HG03095 (cell line): ENCODE measurements at regions not wholly inside any gene's neighbourhood (a gene's known extent, or its start where the extent isn't known, plus 50 kb on each side); places are given as distances from the start of the nearest gene placed in this dataset.
"Not testable (repeated sequence)": the region's sequence is repeated elsewhere in the genome, so short reads cannot be mapped to it uniquely, and the experiment has no call there.

ENCODE experiments used
- ATAC-seq: cut with Tn5 transposase; IDR thresholded peaks from one replicate; pipeline ENCODE4 v1.9.1; 2021; ENCODE audit warnings: moderate library complexity; ENCODE audit not compliant: unreplicated experiment

DNA sequence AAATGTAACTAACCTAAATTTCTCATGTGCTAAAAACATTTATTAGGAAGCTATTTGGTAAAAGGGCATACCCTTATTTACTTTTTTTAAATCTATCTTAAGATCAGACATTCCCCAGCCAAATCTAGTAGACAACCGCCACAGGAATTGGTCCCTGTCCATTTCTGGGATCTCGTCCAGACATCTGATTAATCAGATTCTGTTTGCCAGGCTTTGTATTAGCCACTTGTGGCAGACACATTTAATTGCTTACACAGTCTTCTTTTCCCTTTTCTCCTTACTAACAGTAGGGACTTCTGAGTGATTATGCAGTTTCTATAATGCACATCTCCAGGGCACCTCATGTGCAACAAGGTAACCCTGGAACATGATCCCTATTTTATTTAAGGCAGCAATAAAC, 449.0 kb upstream of the RGS18 start:
- no peak for ATAC-seq

- ATAC-seq, result no peak
These were observed 446.3 kb upstream of the RGS18 start for GRCh38 chr1:191711961-191712360.

DNA sequence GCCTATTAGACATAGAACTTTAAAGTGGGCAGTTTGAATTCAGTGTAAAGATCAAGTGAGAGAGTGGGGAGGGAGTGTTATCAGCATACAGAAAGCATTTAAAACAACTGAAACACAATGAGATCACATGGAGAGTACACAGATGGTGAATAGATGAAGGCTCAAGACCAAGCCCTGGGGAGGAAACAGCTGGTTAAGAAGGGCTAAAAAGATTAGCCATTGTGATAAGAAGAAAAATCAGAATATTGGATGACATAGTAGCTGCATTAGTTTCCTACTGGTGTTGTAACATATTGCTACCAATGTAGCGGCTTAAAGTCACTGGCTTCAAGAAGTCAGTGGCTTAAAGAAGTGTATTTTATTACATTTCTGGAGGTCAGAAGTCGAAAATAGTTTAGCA, 443.4 kb upstream of the RGS18 start:
- no peak for ATAC-seq

DNA sequence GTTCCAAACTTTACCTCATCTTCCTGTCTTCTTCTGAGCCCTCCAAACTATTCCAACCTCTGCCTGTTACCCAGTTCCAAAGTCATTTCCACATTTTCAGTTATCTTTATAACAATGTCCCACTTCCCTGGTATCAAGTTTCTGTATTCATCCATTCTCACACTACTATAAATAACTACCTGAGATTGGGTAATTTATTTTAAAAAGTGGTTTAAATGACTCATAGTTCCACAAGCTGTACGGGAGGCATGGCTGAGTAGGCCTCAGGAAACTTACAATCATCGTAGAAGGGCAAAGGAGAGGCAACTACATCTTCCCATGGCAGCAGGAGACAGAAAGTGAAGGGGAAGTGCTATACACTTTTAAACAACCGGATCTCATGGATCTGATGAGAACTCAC, 428.5 kb upstream of the RGS18 start:
- ATAC-seq, result no peak

DNA sequence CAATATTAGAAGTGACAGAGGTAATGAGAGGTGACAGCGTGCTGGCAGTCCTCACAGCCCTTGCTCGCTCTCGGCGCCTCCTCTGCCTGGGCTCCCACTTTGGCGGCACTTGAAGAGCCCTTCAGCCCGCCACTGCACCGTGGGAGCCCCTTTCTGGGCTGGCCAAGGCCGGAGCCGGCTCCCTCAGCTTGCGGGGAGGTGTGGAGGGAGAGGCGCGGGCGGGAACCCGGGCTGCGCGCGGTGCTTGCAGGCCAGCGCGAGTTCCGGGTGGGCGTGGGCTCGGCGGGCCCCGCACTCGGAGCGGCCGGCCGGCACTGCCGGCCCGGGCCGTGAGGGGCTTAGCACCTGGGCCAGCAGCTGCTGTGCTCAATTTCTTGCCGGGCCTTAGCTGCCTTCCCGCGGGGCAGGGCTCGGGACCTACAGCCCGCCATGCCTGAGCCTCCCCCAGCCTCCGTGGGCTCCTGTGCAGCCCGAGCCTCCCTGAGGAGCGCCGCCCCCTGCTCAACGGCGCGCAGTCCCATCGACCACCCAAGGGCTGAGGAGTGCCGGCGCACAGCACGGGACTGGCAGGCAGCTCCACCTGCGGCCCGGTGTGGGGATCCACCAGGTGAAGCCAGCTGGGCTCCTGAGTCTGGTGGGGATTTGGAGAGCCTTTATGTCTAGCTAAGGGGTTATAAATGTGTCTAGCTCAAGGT, 426.5 kb upstream of the RGS18 start:
- ATAC-seq, result not testable (repeated sequence)

DNA sequence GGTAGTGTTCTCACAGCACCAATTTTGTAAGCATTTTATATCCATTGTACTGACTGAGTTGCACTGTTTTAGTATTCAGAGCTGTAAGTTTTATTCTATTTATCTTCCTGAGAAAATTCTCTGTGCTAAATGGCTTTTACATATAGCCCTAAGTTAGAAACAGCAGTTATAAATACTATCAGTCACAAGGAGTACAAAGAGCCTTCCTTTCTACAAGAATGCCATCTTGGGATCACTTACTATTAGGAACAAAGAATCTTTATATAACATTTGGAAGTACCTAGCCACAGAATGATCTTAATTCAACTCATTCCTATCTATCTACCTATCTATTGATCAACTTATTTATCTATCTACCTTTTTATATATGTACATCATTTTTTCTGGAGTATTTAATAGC, 423.9 kb upstream of the RGS18 start:
- ATAC-seq, result no peak

DNA sequence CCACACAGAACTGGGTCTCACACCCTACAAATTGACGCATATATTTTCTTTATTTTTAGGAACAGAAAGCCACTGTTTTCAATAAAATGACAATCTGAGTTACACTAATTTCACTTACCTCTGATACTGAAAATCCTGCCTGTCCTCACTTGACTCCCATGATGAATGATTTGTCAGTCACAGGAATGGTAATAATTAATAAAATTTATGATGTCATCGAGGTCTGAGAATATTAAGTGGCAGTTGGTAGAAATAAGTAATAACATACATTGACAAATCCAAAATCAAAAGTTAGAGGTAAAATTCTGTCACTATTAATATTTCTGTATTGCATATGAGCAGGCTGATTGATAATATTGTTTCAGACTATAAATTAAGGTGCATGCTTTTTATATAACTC, 418.7 kb upstream of the RGS18 start:
- no peak for ATAC-seq

- no peak for ATAC-seq
These were observed 405.9 kb upstream of the RGS18 start for GRCh38 chr1:191752342-191752741.

- no peak for ATAC-seq
These were observed 398.2 kb upstream of the RGS18 start for GRCh38 chr1:191760016-191760415.

GRCh38 chr1:191788551-191788950, 369.7 kb upstream of the RGS18 start:
- no peak for ATAC-seq

- ATAC-seq, result no peak
These were observed 360.1 kb upstream of the RGS18 start for GRCh38 chr1:191798178-191798577.

GRCh38 chr1:191804311-191804710, 354.0 kb upstream of the RGS18 start:
- no peak for ATAC-seq

GRCh38 chr1:191813593-191813992, 344.7 kb upstream of the RGS18 start:
- ATAC-seq, result not testable (repeated sequence)

DNA sequence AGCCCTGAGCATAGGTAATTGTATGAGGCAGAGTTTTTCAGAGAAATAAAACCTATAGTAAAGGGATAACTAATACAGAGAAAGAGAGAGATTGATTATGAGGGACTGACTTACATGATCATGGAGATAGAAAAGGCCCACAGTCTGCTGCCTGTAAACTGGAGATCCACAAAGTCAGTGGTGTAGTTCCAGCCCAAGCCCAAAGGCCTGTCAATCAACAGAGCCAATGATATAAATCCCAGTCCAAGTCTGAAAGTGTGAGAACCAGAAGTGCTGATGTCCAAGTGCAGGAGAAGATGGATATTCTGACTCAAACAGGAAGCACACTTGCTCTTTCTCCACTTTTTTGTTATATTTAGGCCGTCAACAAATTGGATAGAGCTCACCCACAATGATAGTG, 340.1 kb upstream of the RGS18 start:
- ATAC-seq, result no peak

- ATAC-seq, result no peak
These were observed 326.7 kb upstream of the RGS18 start for GRCh38 chr1:191831572-191831971.

DNA sequence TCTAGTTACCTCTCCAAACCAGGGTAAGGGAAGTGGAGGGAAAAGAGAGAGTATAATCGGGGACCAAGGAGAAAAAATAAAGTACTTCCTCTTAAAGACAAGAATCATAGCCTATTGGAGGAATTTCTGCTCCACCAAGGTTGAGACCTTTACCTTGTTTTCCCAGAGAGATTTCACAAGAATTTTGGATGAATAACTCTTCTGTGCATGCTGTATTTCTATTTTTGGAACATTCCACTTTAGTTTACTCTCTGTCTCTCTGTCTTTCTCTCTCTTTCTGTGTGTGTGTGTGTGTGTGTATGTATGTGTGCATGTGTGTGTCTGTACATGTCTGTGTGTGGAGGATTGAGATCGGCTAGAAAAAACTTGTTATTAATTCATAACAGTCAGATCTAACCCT, 318.4 kb upstream of the RGS18 start:
- ATAC-seq, result no peak

- ATAC-seq, result no peak
These were observed 306.3 kb upstream of the RGS18 start for GRCh38 chr1:191851799-191852595.

GRCh38 chr1:191852907-191853306, 305.4 kb upstream of the RGS18 start:
- no peak for ATAC-seq

DNA sequence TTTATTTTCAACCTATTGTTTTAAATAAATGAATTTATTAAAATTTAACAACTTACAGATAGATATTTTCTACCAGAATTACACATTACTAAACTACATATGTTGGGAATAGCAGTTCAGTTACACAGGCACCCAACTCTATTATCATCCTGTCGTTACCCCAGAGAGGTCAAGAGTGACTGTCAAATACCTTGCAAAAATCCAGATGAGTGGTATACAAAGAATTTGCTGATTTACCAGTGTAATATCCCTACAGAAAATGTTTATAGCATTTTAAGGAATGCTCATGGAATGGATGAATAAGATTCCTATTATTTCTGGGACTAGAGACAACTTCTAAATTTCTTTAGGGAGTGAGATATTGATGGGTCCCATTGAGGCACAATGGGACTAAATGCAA, 300.7 kb upstream of the RGS18 start:
- no peak for ATAC-seq

DNA sequence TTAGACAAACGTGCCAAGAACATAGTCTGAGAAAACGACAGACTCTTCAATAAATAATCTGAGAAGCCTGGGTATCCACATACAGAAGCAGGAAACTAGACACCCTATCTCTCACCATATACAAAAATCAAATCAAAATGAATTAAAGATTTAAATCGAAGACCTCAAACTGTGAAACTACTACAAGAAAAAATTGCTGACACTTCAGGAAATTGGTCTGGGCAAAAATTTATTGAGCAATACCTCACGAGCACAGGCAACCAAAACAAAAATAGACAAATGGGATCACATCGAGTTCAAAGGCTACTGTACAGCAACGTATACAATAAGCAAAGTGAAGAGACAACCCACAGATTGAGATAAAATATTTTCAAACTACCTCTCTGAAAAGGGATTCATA, 292.8 kb upstream of the RGS18 start:
- ATAC-seq, result no peak

DNA sequence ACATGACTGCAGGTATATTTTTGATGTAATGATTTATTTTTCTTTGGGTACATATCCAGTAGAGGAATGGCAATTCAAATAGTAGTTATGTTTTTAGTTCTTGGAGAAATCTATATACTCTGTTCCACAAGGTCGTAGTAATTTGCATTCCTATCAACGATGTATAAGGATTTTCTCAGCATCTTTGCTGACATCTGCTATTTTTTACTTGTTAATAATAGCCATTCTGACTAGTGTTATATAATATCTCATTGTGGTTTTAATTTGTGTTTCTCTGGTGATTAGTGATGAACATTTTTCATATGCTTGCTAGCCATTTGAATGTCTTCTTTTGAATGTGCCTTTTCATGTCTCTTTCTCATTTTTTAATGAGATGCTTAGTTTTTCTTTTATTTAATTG, 292.1 kb upstream of the RGS18 start:
- no peak for ATAC-seq

- no peak for ATAC-seq
These were observed 288.4 kb upstream of the RGS18 start for GRCh38 chr1:191869790-191870312.
